GM12878 (cell line): ENCODE measurements at regions not wholly inside any gene's neighbourhood (a gene's known extent, or its start where the extent isn't known, plus 50 kb on each side); places are given as distances from the start of the nearest gene placed in this dataset.

ENCODE experiments used
- ATAC-seq: fragments of 200-7000 bp; cut with Tn5 transposase; 3 replicates; pipeline ENCODE4 v1.9.1; 2020; ENCODE audit warnings: mild to moderate bottlenecking, moderate library complexity
- BruUV-seq: library from RNA; stranded (reverse); fragments of 400-500 nt; replicated peaks from 2 replicates; lab custom pipeline; 2021; lab: Mats Ljungman, UMichigan
- CTCF ChIA-PET: fragments of 300-600 bp; sonication (Branson Sonifier 250); formaldehyde crosslinking; extraction: SDS; loops from one replicate; lab custom pipeline; 2021; ENCODE audit warnings: inconsistent platforms; lab: Yijun Ruan, JAX
- POLR2A ChIA-PET: fragments of 350-600 bp; formaldehyde crosslinking; extraction: SDS; loops from one replicate; lab custom pipeline; 2021; ENCODE audit warnings: inconsistent platforms; lab: Charles Lee
- RAD21 ChIA-PET: fragments of 300-600 bp; sonication (Branson Sonifier 250); formaldehyde crosslinking; loops from one replicate; lab custom pipeline; 2023; ENCODE audit warnings: antibody characterized with exemption; ENCODE audit not compliant: unreplicated experiment; lab: Charles Lee
- SMC1A ChIA-PET: fragments of 300-600 bp; sonication (Branson Sonifier 250); formaldehyde crosslinking; loops from one replicate; lab custom pipeline; 2023; ENCODE audit not compliant: unreplicated experiment, uncharacterized antibody; lab: Charles Lee
- DNase-seq: peaks from one replicate; pipeline ENCODE4 v3.0.0-alpha.2; 2011; ENCODE audit warnings: low read depth, low spot score
- FAIRE-seq: peaks from 3 replicates; lab custom pipeline; 2011; peaks lifted over from hg19 to GRCh38; lab: Jason Lieb, UNC
- H2AFZ ChIP-seq: 2 replicates; pipeline ENCODE4 v1.6.0; 2011; ENCODE audit warnings: low read depth, low read length, control low read depth; ENCODE audit not compliant: control insufficient read depth
- H3K27ac ChIP-seq: 2 replicates; pipeline ENCODE4 v1.5.1; 2011; ENCODE audit warnings: control low read depth; ENCODE audit not compliant: control insufficient read depth, insufficient read depth
- H3K27me3 ChIP-seq, 2 experiments: replicated peaks in 1 of 2; 2 replicates each; pipeline versions ENCODE4 v1.6.0 to v1.6.1; 2011; ENCODE audit warnings: low read length in 1 of 2; ENCODE audit not compliant: control insufficient read depth in 2 of 2, insufficient read depth in 2 of 2
- H3K36me3 ChIP-seq, 2 experiments: 2 replicates each; pipeline ENCODE4 v1.5.1; 2011; ENCODE audit warnings: low read length in 1 of 2; ENCODE audit not compliant: control insufficient read depth in 2 of 2, insufficient read depth in 2 of 2
- H3K4me1 ChIP-seq: 2 replicates; pipeline ENCODE4 v1.6.1; 2011; ENCODE audit warnings: mild to moderate bottlenecking, low read length, moderate library complexity, mixed read lengths; ENCODE audit not compliant: control insufficient read depth, insufficient read depth
- H3K4me2 ChIP-seq: 2 replicates; pipeline ENCODE4 v1.6.0; 2011; ENCODE audit warnings: control low read depth; ENCODE audit not compliant: control insufficient read depth, insufficient read depth
- H3K4me3 ChIP-seq: fragments of 200-600 bp; sonication (generic); 2 replicates; pipeline ENCODE4 v1.5.1; 2016
- H3K79me2 ChIP-seq: 2 replicates; pipeline ENCODE4 v1.6.0; 2011; ENCODE audit warnings: low read length; ENCODE audit not compliant: control insufficient read depth, insufficient read depth
- H3K9ac ChIP-seq: 2 replicates; pipeline ENCODE4 v1.8.0; 2011; ENCODE audit warnings: low read length, control low read depth, mixed read lengths; ENCODE audit not compliant: control insufficient read depth, insufficient read depth
- H3K9me3 ChIP-seq: replicated peaks from 3 replicates; pipeline ENCODE4 v1.5.1; 2011; ENCODE audit warnings: mild to moderate bottlenecking, low read length; ENCODE audit not compliant: control insufficient read depth, insufficient read depth
- H4K20me1 ChIP-seq: 2 replicates; pipeline ENCODE4 v1.6.0; 2011; ENCODE audit not compliant: control insufficient read depth, insufficient read depth
- BRCA1 ChIP-seq: IDR thresholded peaks from 2 replicates; pipeline ENCODE4 v1.6.1; 2011; ENCODE audit warnings: low read depth, low read length, improper control_type of control experiment
- FOXK2 ChIP-seq: fragments of 450-650 bp; IDR thresholded peaks from 2 replicates; pipeline ENCODE4 v1.6.1; 2017; ENCODE audit warnings: mild to moderate bottlenecking, moderate library complexity
- RCOR1 ChIP-seq: conservative IDR thresholded peaks from 2 replicates; pipeline ENCODE4 v1.6.1; 2012; ENCODE audit warnings: low read depth, low read length, improper control_type of control experiment
- SIX5 ChIP-seq: IDR thresholded peaks from 2 replicates; pipeline ENCODE4 v1.6.1; 2011; ENCODE audit warnings: mild to moderate bottlenecking, low read depth, low read length, moderate library complexity; ENCODE audit not compliant: severe bottlenecking
- STAT3 ChIP-seq: IDR thresholded peaks from 2 replicates; pipeline ENCODE4 v1.6.1; 2011; ENCODE audit warnings: low read depth, low read length, improper control_type of control experiment
- ZNF622 ChIP-seq: fragments of 450-650 bp; IDR thresholded peaks from 2 replicates; pipeline ENCODE4 v1.6.1; 2017; ENCODE audit warnings: mild to moderate bottlenecking, inconsistent platforms
- WGBS: methylation state at CpG from one replicate; pipeline ENCODE4 v1.1.6; 2016; ENCODE audit warnings: low lambda C conversion rate; ENCODE audit not compliant: insufficient replicate concordance, insufficient coverage; ENCODE audit errors: missing lambda C conversion rate; 5-methylcytosine and 5-hydroxymethylcytosine counted together
- in situ Hi-C: fragments of 300-500 bp; cut with MboI; formaldehyde crosslinking; loops from 9 replicates; pipeline ENCODE4 v1.14.3; 2018; ENCODE audit warnings: mixed read lengths
- intact Hi-C: fragments of 100-400 bp; cut with micrococcal nuclease; formaldehyde crosslinking; loops from one replicate; pipeline ENCODE4 v1.14.2; 2022; ENCODE audit not compliant: unreplicated experiment
- TF ChIP-seq, protein P1 (sequence below): IDR thresholded peaks from 2 replicates; pipeline ENCODE4 v1.6.1; 2011; ENCODE audit warnings: low read depth, low read length, improper control_type of control experiment, borderline replicate concordance
- TF ChIP-seq, protein P2 (sequence below), 3 experiments: IDR thresholded peaks in 2 of 3; conservative IDR thresholded peaks in 1 of 3; 2 replicates each; pipeline ENCODE4 v1.5.1; 2011; ENCODE audit warnings: low read depth in 3 of 3, low read length in 3 of 3, mild to moderate bottlenecking in 3 of 3, control low read depth in 2 of 3, moderate library complexity in 2 of 3, inconsistent platforms in 1 of 3, mixed read lengths in 1 of 3; ENCODE audit not compliant: control insufficient read depth in 2 of 3, insufficient read depth in 1 of 3; ENCODE audit errors: extremely low read depth in 1 of 3
- TF ChIP-seq, protein P3 (sequence below): fragments of 450-650 bp; formaldehyde crosslinking; IDR thresholded peaks from 2 replicates; pipeline ENCODE4 v1.4.0; 2022; ENCODE audit warnings: mild to moderate bottlenecking, moderate library complexity
- TF ChIP-seq, protein P4 (sequence below): fragments of 450-650 bp; IDR thresholded peaks from 2 replicates; pipeline ENCODE4 v1.6.1; 2017; ENCODE audit warnings: antibody characterized with exemption, mild to moderate bottlenecking, moderate library complexity

DNA sequence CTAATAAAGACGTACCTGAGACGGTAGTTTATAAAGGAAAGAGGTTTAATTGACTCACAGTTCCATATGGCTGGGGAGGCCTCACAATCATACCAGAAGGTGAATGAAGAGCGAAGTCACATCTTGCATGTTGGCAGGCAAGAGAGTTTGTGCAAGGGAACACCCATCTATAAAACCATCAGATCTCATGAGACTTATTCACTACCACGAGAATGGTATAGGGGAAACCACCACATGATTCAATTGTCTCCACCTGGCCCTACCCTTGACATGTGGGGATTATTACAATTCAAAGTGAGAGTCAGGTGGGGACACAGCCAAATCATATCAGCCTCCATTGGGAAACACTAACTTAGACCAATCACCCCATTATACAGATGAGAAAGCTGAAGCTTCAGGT, 81.4 kb downstream of the SKA1 start (continued):
- TF ChIP-seq, protein P1, sequence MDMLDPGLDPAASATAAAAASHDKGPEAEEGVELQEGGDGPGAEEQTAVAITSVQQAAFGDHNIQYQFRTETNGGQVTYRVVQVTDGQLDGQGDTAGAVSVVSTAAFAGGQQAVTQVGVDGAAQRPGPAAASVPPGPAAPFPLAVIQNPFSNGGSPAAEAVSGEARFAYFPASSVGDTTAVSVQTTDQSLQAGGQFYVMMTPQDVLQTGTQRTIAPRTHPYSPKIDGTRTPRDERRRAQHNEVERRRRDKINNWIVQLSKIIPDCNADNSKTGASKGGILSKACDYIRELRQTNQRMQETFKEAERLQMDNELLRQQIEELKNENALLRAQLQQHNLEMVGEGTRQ = no peak
- TF ChIP-seq RCOR1 = no peak
- TF ChIP-seq, all 136 proteins: peak for 0

DNA sequence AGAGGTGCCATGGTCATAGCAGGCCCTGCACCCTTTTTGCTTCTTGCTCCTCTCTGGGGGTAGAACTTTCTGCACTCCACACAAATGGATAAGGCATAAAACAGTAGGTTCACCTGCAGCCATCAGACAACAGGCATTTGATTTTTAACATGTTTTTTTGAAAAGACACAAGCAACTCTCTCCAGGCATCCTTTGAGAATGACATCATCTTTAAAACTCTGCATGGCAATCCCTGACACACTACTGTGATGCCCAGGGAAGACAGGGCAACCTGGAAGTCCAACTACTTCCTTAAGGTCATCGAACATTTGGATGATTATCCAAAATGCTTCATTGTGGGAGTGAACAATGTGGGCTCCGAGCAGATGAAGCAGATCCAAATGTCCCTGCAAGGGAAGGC, 82.8 kb downstream of the SKA1 start:
- H3K4me1 ChIP-seq = no peaks in the 10 kb centered on the region
- no peaks in the 10 kb centered on the region for H4K20me1 ChIP-seq
- no peak overlapping the region for H2AFZ ChIP-seq
- no TSS peak for BruUV-seq
- POLR2A ChIA-PET = no interaction called here
- no peak for FAIRE-seq
- no peak for DNase-seq
- H3K9ac ChIP-seq = no peak overlapping the region
- SMC1A ChIA-PET = no interaction called here
- H3K4me2 ChIP-seq = no peak overlapping the region
- no peak for ATAC-seq
- no peaks in the 10 kb centered on the region for H3K36me3 ChIP-seq
- H3K9me3 ChIP-seq = no peaks in the 10 kb centered on the region
- in situ Hi-C loops (no loop called here), intact Hi-C loops (no loop called here)
- H3K4me3 ChIP-seq = no peak overlapping the region
- WGBS = 31% methylated on average over 2 of the region's 2 CpGs
- CTCF ChIA-PET = no interaction called here
- H3K27me3 ChIP-seq = no peaks in the 10 kb centered on the region; a peak in 1 of 4 replicates
- no peak overlapping the region for H3K27ac ChIP-seq
- RAD21 ChIA-PET = no interaction called here
- TF ChIP-seq, protein P2, sequence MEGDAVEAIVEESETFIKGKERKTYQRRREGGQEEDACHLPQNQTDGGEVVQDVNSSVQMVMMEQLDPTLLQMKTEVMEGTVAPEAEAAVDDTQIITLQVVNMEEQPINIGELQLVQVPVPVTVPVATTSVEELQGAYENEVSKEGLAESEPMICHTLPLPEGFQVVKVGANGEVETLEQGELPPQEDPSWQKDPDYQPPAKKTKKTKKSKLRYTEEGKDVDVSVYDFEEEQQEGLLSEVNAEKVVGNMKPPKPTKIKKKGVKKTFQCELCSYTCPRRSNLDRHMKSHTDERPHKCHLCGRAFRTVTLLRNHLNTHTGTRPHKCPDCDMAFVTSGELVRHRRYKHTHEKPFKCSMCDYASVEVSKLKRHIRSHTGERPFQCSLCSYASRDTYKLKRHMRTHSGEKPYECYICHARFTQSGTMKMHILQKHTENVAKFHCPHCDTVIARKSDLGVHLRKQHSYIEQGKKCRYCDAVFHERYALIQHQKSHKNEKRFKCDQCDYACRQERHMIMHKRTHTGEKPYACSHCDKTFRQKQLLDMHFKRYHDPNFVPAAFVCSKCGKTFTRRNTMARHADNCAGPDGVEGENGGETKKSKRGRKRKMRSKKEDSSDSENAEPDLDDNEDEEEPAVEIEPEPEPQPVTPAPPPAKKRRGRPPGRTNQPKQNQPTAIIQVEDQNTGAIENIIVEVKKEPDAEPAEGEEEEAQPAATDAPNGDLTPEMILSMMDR (IDR thresholded peaks at IDR 0.05 in 2 of 3, conservative IDR thresholded peaks at IDR 0.05 in 1 of 3; ENCODE audit: control insufficient read depth in 2 of 3, extremely low read depth in 1 of 3, insufficient read depth in 1 of 3, low read depth in 3 of 3, low read length in 3 of 3) = no peak
- TF ChIP-seq SIX5 (no peak), BRCA1 (no peak), FOXK2 (no peak), ZNF622 (no peak), STAT3 (no peak)
- TF ChIP-seq, protein P3, sequence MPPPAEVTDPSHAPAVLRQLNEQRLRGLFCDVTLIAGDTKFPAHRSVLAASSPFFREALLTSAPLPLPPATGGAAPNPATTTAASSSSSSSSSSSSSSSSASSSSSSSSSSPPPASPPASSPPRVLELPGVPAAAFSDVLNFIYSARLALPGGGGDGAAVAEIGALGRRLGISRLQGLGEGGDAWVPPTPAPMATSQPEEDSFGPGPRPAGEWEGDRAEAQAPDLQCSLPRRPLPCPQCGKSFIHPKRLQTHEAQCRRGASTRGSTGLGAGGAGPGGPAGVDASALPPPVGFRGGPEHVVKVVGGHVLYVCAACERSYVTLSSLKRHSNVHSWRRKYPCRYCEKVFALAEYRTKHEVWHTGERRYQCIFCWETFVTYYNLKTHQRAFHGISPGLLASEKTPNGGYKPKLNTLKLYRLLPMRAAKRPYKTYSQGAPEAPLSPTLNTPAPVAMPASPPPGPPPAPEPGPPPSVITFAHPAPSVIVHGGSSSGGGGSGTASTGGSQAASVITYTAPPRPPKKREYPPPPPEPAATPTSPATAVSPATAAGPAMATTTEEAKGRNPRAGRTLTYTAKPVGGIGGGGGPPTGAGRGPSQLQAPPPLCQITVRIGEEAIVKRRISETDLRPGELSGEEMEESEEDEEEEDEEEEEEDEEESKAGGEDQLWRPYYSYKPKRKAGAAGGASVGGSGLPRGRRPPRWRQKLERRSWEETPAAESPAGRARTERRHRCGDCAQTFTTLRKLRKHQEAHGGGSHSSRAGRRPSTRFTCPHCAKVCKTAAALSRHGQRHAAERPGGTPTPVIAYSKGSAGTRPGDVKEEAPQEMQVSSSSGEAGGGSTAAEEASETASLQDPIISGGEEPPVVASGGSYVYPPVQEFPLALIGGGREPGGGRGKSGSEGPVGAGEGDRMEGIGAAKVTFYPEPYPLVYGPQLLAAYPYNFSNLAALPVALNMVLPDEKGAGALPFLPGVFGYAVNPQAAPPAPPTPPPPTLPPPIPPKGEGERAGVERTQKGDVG = no peak
- TF ChIP-seq, protein P4, sequence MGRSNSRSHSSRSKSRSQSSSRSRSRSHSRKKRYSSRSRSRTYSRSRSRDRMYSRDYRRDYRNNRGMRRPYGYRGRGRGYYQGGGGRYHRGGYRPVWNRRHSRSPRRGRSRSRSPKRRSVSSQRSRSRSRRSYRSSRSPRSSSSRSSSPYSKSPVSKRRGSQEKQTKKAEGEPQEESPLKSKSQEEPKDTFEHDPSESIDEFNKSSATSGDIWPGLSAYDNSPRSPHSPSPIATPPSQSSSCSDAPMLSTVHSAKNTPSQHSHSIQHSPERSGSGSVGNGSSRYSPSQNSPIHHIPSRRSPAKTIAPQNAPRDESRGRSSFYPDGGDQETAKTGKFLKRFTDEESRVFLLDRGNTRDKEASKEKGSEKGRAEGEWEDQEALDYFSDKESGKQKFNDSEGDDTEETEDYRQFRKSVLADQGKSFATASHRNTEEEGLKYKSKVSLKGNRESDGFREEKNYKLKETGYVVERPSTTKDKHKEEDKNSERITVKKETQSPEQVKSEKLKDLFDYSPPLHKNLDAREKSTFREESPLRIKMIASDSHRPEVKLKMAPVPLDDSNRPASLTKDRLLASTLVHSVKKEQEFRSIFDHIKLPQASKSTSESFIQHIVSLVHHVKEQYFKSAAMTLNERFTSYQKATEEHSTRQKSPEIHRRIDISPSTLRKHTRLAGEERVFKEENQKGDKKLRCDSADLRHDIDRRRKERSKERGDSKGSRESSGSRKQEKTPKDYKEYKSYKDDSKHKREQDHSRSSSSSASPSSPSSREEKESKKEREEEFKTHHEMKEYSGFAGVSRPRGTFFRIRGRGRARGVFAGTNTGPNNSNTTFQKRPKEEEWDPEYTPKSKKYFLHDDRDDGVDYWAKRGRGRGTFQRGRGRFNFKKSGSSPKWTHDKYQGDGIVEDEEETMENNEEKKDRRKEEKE = no peak
- no peaks in the 10 kb centered on the region for H3K79me2 ChIP-seq
